BLaER1 treated with 17β-estradiol and CSF1 and Interleukin-3, amounts not matched to agents 10 nM and 100 nM (cell line): ENCODE measurements at regions not wholly inside any gene's neighbourhood (a gene's known extent, or its start where the extent isn't known, plus 50 kb on each side); places are given as distances from the start of the nearest gene placed in this dataset.

Experiments
- H3K27ac ChIP-seq, 11 experiments: shearing (Covaris generic); formaldehyde crosslinking; 2 replicates each; pipeline ENCODE4 v1.8.1; 2022
- H3K27me3 ChIP-seq, 11 experiments: shearing (Covaris generic); formaldehyde crosslinking; 2 replicates each; pipeline ENCODE4 v1.8.1; 2022
- H3K36me3 ChIP-seq, 11 experiments: shearing (Covaris generic); formaldehyde crosslinking; 2 replicates each; pipeline ENCODE4 v1.8.1; 2022
- H3K4me1 ChIP-seq, 10 experiments: shearing (Covaris generic); formaldehyde crosslinking; 2 replicates each; pipeline ENCODE4 v1.8.1; 2022
- H3K4me2 ChIP-seq, 11 experiments: shearing (Covaris generic); formaldehyde crosslinking; 2 replicates each; pipeline ENCODE4 v1.8.1; 2022
- H3K4me3 ChIP-seq, 10 experiments: shearing (Covaris generic); formaldehyde crosslinking; 2 replicates each; pipeline ENCODE4 v1.8.1; 2022
- H3K9ac ChIP-seq, 11 experiments: shearing (Covaris generic); formaldehyde crosslinking; 2 replicates each; pipeline ENCODE4 v1.8.1; 2022
- H3K9me3 ChIP-seq, 11 experiments: shearing (Covaris generic); formaldehyde crosslinking; replicated peaks in 1 of 11; 2 replicates each; pipeline ENCODE4 v1.8.1; 2022
- H4K20me1 ChIP-seq, 11 experiments: shearing (Covaris generic); formaldehyde crosslinking; 2 replicates each; pipeline ENCODE4 v1.8.1; 2022
- Cebpa-rat ChIP-seq, 11 experiments: shearing (Covaris generic); IDR thresholded peaks; 2 replicates each; pipeline ENCODE4 v1.8.1; 2022

- Histone ChIP-seq H3K9ac (no peak overlapping the region), H3K9me3 (no peaks in the 10 kb centered on the region), H3K36me3 (no peaks in the 10 kb centered on the region), H3K27me3 (no peaks in the 10 kb centered on the region), H3K27ac (no peak overlapping the region), H3K4me2 (peak overlapping the region; percentile 21 to 73 (median 38); a peak in 16 of 22 replicates), H4K20me1 (no peaks in the 10 kb centered on the region), H3K4me3 (no peak overlapping the region), H3K4me1 (peaks cover 6 to 12% (median 7%) of the 10 kb centered on the region in 10 experiments; a peak in 17 of 20 replicates)
- no peak for TF ChIP-seq Cebpa-rat (IDR thresholded peaks at IDR 0.05)
These were observed 1383.3 kb upstream of the TMEM132C start for GRCh38 chr12:126883697-126884096.

- Histone ChIP-seq H3K36me3 (no peaks in the 10 kb centered on the region), H3K9me3 (peaks cover 0 to 16% (median 5%) of the 10 kb centered on the region in 11 experiments; a peak in 8 of 22 replicates), H3K4me3 (no peak overlapping the region), H3K27me3 (no peaks in the 10 kb centered on the region), H3K4me2 (no peak overlapping the region), H3K4me1 (no peaks in the 10 kb centered on the region), H3K9ac (no peak overlapping the region), H3K27ac (no peak overlapping the region), H4K20me1 (no peaks in the 10 kb centered on the region)
- no peak for TF ChIP-seq Cebpa-rat (IDR thresholded peaks at IDR 0.05)
These were observed 1377.5 kb upstream of the TMEM132C start for GRCh38 chr12:126889501-126889900.

GRCh38 chr12:126890097-126890496, 1376.9 kb upstream of the TMEM132C start:
- no peak for TF ChIP-seq Cebpa-rat (IDR thresholded peaks at IDR 0.05)
- Histone ChIP-seq H3K9me3 (peaks cover 0 to 16% (median 5%) of the 10 kb centered on the region in 11 experiments; a peak in 8 of 22 replicates), H3K9ac (no peak overlapping the region), H4K20me1 (no peaks in the 10 kb centered on the region), H3K4me2 (no peak overlapping the region), H3K4me1 (no peaks in the 10 kb centered on the region), H3K36me3 (no peaks in the 10 kb centered on the region), H3K27me3 (no peaks in the 10 kb centered on the region), H3K4me3 (no peak overlapping the region), H3K27ac (no peak overlapping the region)

- Histone ChIP-seq H4K20me1 (no peaks in the 10 kb centered on the region), H3K27me3 (no peaks in the 10 kb centered on the region), H3K9ac (no peak overlapping the region), H3K27ac (no peak overlapping the region), H3K36me3 (no peaks in the 10 kb centered on the region), H3K4me3 (no peak overlapping the region), H3K4me2 (no peak overlapping the region), H3K9me3 (peaks cover 0 to 16% (median 5%) of the 10 kb centered on the region in 11 experiments; a peak in 8 of 22 replicates), H3K4me1 (peaks cover 0 to 13% (median 7%) of the 10 kb centered on the region in 10 experiments; a peak in 11 of 20 replicates)
- no peak for TF ChIP-seq Cebpa-rat (IDR thresholded peaks at IDR 0.05)
These were observed 1375.2 kb upstream of the TMEM132C start for GRCh38 chr12:126891789-126892188.

- TF ChIP-seq Cebpa-rat (IDR thresholded peaks at IDR 0.05), result no peak
These were observed 1370.7 kb upstream of the TMEM132C start for GRCh38 chr12:126895951-126896913.

GRCh38 chr12:126897102-126897501, 1369.9 kb upstream of the TMEM132C start:
- H3K9ac ChIP-seq, result no peak overlapping the region
- no peak overlapping the region for H3K4me3 ChIP-seq
- peaks cover 0 to 5% (median 0%) of the 10 kb centered on the region in 11 experiments; a peak in 2 of 22 replicates for H3K9me3 ChIP-seq
- no peak overlapping the region for H3K27ac ChIP-seq
- H3K36me3 ChIP-seq, result no peaks in the 10 kb centered on the region
- peaks cover under 1 to 36% (median 20%) of the 10 kb centered on the region in 10 experiments; a peak in 15 of 20 replicates for H3K4me1 ChIP-seq
- no peak for TF ChIP-seq Cebpa-rat (IDR thresholded peaks at IDR 0.05)
- H4K20me1 ChIP-seq, result no peaks in the 10 kb centered on the region
- H3K27me3 ChIP-seq, result no peaks in the 10 kb centered on the region
- H3K4me2 ChIP-seq, result no peak overlapping the region

More at GRCh38 chr12:126895951-126896913, 1370.7 kb upstream of the TMEM132C start:
- Histone ChIP-seq H4K20me1 (no peaks in the 10 kb centered on the region), H3K36me3 (no peaks in the 10 kb centered on the region), H3K9me3 (peaks cover 0 to 13% (median 4%) of the 10 kb centered on the region in 11 experiments; a peak in 8 of 22 replicates), H3K4me2 (peak overlapping the region in 8 of 11 experiments; percentile 1 to 71 (median 38); a peak in 11 of 22 replicates), H3K27ac (no peak overlapping the region), H3K27me3 (no peaks in the 10 kb centered on the region), H3K9ac (no peak overlapping the region), H3K4me3 (no peak overlapping the region), H3K4me1 (peaks cover 0 to 36% (median 19%) of the 10 kb centered on the region in 10 experiments; a peak in 12 of 20 replicates)

GRCh38 chr12:126897778-126898177, 1369.2 kb upstream of the TMEM132C start:
- H3K9ac ChIP-seq, result no peak overlapping the region
- peaks cover 7 to 36% (median 24%) of the 10 kb centered on the region in 10 experiments; a peak in 17 of 20 replicates for H3K4me1 ChIP-seq
- H3K9me3 ChIP-seq, result peaks cover 0 to 5% (median 0%) of the 10 kb centered on the region in 11 experiments; a peak in 2 of 22 replicates
- no peak for TF ChIP-seq Cebpa-rat (IDR thresholded peaks at IDR 0.05)
- no peak overlapping the region for H3K4me3 ChIP-seq
- no peaks in the 10 kb centered on the region for H3K36me3 ChIP-seq
- peak overlapping the region in 2 of 11 experiments; percentile 75 to 79; a peak in 3 of 22 replicates for H3K4me2 ChIP-seq
- no peaks in the 10 kb centered on the region for H3K27me3 ChIP-seq
- no peak overlapping the region for H3K27ac ChIP-seq
- H4K20me1 ChIP-seq, result no peaks in the 10 kb centered on the region

GRCh38 chr12:126898562-126898961, 1368.4 kb upstream of the TMEM132C start:
- Histone ChIP-seq H3K9me3 (peaks cover 0 to 5% (median 0%) of the 10 kb centered on the region in 11 experiments; a peak in 2 of 22 replicates), H3K4me3 (no peak overlapping the region), H3K36me3 (no peaks in the 10 kb centered on the region), H3K27me3 (no peaks in the 10 kb centered on the region), H4K20me1 (no peaks in the 10 kb centered on the region), H3K27ac (peak overlapping the region in 1 of 11 experiments; percentile 18; a peak in 1 of 22 replicates), H3K4me1 (peaks cover 9 to 36% (median 28%) of the 10 kb centered on the region in 10 experiments; a peak in 17 of 20 replicates), H3K4me2 (peak overlapping the region in 7 of 11 experiments; percentile 3 to 79 (median 49); a peak in 12 of 22 replicates), H3K9ac (no peak overlapping the region)
- TF ChIP-seq Cebpa-rat (IDR thresholded peaks at IDR 0.05), result no peak
